ENCODE measurements at regions not wholly inside any gene's neighbourhood (a gene's known extent, or its start where the extent isn't known, plus 50 kb on each side); places are given as distances from the start of the nearest gene placed in this dataset.

- TF ChIP-seq POLR2AphosphoS5 (IDR thresholded peaks at IDR 0.05; ENCODE audit: low read depth, low read length) = no peak
- TF ChIP-seq POLR2A (IDR thresholded peaks at IDR 0.05; ENCODE audit: low read depth, low read length) = no peak
- no peak for TF ChIP-seq TAF1 (IDR thresholded peaks at IDR 0.05; ENCODE audit: low read depth, low read length)
Measured at GRCh38 chr6:775863-776262, 82.9 kb upstream of the EXOC2 start.
